Motor neuron (in vitro differentiated cells): ENCODE measurements at regions not wholly inside any gene's neighbourhood (a gene's known extent, or its start where the extent isn't known, plus 50 kb on each side); places are given as distances from the start of the nearest gene placed in this dataset.

ENCODE experiments used
- ATAC-seq, 8 experiments: fragments of 200-7000 bp; cut with Tn5 transposase; replicated peaks in 6 of 8; 2 replicates each; pipeline ENCODE4 v1.8.0; 2021; ENCODE audit warnings: mild to moderate bottlenecking in 8 of 8, moderate library complexity in 8 of 8
- H3K27ac ChIP-seq, 2 donors: fragments of 250-450 bp; sonication (Bioruptor Pico); 2 replicates each; pipeline ENCODE4 v1.9.0; 2021; ENCODE audit warnings: antibody characterized with exemption in 2 of 2, mild to moderate bottlenecking in 2 of 2, moderate library complexity in 1 of 2
- H3K4me1 ChIP-seq, 2 donors: fragments of 250-450 bp; sonication (Bioruptor Pico); replicated peaks in 1 of 2; 2 replicates each; pipeline ENCODE4 v1.6.1; 2021; ENCODE audit warnings: antibody characterized with exemption in 2 of 2, mild to moderate bottlenecking in 2 of 2, moderate library complexity in 1 of 2
- H3K4me3 ChIP-seq, 5 donors: fragments of 250-450 bp; sonication (Bioruptor Pico); 2 replicates each; pipeline ENCODE4 v1.9.0; 2021; ENCODE audit warnings: antibody characterized with exemption in 5 of 5, mild to moderate bottlenecking in 5 of 5, moderate library complexity in 4 of 5
- WGBS, 10 experiments: fragments of 450-650 bp; shearing (Covaris generic); methylation state at CpG; one replicate each; pipeline ENCODE4 v1.0.0; 2022; 5-methylcytosine and 5-hydroxymethylcytosine counted together
- in situ Hi-C, 9 experiments: fragments of 400-800 bp; cut with MboI; loops; one replicate each; pipeline ENCODE4 v1.15.0; 2021; ENCODE audit warnings: low sequenced_read_pairs in 9 of 9, low pct_unique_long_range_greater_than_20kb in 2 of 9; ENCODE audit not compliant: unreplicated experiment in 9 of 9

GRCh38 chr5:125750861-125751186, 672.4 kb upstream of the GRAMD2B start:
- Histone ChIP-seq H3K27ac (no peak overlapping the region), H3K4me1 (peaks cover 3 to 26% of the 10 kb centered on the region in 2 donors), H3K4me3 (no peak overlapping the region)
- in situ Hi-C loops: no loop called here
- peak in 1 of 8 experiments; percentile 26 for ATAC-seq

DNA sequence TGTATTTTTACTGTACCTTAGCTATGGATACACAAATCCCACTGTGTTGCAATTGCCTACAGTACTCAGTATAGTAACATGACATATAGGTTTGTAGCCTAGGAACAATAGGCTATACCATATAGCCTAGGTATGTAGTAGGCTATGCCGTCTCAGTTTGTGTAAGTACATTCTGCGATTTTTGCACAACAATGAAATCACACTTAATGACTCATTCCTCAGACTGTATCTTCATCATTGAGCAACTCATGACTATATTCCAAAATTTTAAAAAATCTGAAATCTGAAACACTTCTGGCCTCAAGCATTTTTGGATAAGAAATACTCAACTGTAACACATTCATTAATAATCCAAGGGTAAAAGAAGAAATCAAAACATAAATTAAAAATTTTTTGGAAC, 666.8 kb upstream of the GRAMD2B start:
- ATAC-seq: no peak
- no peak overlapping the region for H3K27ac ChIP-seq
- H3K4me3 ChIP-seq: no peak overlapping the region
- WGBS, 10 experiments: 11 to 100% (median 68%) methylated on average over 2 of the region's 2 CpGs; no CpG with 5 or more reads in 4 of the 10 experiments
- in situ Hi-C loops: no loop called here
- peaks cover 0 to 1% of the 10 kb centered on the region in 2 donors for H3K4me1 ChIP-seq

- 36 to 100% (median 86%) methylated on average over 1 of the region's 1 CpG; no CpG with 5 or more reads in 2 of the 10 experiments for WGBS, 10 experiments
- H3K4me1 ChIP-seq: no peaks in the 10 kb centered on the region
- no peak overlapping the region for H3K27ac ChIP-seq
- no peak overlapping the region for H3K4me3 ChIP-seq
- ATAC-seq: no peak
- in situ Hi-C loops: no loop called here
Measured at GRCh38 chr5:125766706-125767105, 656.5 kb upstream of the GRAMD2B start.

DNA sequence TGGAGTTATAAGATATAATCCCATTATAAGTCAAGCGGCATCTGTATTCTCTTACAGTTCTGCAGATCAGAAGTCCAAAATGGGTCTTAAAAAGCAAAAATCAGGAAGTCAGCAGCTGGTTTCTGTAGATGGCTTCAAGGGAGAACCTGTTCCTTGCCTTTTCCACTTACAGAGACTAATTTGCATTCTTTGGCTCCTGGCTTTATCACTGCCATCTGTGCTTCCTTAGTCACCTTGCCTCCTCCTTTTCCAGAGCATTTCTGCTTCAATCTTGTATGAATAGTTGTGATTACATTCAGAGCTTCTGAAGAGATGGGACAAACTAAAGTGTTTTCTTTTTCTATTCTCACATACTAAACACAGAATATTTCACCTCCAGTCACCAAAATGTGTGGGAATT, 647.3 kb upstream of the GRAMD2B start:
- Histone ChIP-seq H3K4me3 (no peak overlapping the region), H3K27ac (no peak overlapping the region), H3K4me1 (peaks cover 5 to 12% of the 10 kb centered on the region in 2 donors)
- in situ Hi-C loops: no loop called here
- no peak for ATAC-seq
- WGBS, 10 experiments: 60 to 100% (median 100%) methylated on average over 1 of the region's 1 CpG; no CpG with 5 or more reads in 1 of the 10 experiments

DNA sequence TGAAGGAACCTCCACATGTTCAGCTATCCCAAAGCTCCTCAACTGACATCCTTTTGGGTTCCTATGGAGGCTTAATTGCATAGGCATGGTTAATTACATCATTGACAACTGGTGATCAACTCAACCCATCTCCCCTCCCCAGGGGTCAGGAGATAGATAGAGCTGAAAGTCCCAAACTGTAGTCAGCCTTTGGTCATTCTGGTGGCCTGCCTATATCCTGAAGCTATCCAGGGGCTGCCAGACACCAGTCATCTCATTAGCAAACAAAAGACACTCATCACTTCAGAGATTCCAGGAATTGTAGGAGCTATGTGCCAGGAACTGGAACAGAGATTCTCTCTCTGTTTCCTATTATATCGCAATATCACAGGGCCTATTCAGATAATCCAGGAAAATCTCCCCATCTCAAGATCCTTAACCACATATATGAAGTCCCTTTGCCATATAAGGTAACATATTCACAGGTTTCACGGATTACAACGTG, 646.5 kb upstream of the GRAMD2B start:
- no peak overlapping the region for H3K27ac ChIP-seq
- WGBS, 10 experiments: 30 to 100% (median 95%) methylated on average over 1 to 3 of the region's 3 CpGs; no CpG with 5 or more reads in 3 of the 10 experiments
- peak in 2 of 8 experiments; percentile 36 to 55 for ATAC-seq
- in situ Hi-C loops: no loop called here
- H3K4me3 ChIP-seq: no peak overlapping the region
- peaks cover 5 to 12% of the 10 kb centered on the region in 2 donors for H3K4me1 ChIP-seq

- Histone ChIP-seq H3K4me1 (peaks cover 5 to 12% of the 10 kb centered on the region in 2 donors), H3K4me3 (no peak overlapping the region), H3K27ac (no peak overlapping the region)
- 13 to 97% (median 34%) methylated on average over 2 to 4 of the region's 4 CpGs; no CpG with 5 or more reads in 1 of the 10 experiments for WGBS, 10 experiments
- ATAC-seq: peak in 5 of 8 experiments; percentile 41 to 77 (median 54)
- in situ Hi-C loops: no loop called here
Measured at GRCh38 chr5:125778791-125779190, 644.4 kb upstream of the GRAMD2B start.

DNA sequence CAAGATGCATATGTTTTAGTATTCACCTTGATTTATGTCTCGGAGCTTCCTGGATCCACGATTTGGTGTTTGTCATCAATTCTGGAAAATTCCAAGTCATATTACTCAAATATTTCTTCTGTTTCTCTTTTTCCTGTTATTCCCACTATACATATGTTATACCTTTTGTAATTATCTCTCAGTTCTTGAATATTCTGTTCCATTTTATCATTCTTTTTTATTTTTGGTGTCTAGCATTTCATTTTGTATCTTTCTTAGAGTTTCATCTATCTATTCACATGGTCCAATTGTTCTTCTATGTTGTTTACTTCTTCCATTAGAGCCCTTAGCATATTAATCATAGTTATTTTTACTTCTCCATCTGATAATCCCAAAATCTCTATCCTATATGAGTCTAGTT, 637.8 kb upstream of the GRAMD2B start:
- H3K4me3 ChIP-seq: no peak overlapping the region
- in situ Hi-C loops: no loop called here
- H3K27ac ChIP-seq: no peak overlapping the region
- ATAC-seq: no peak
- 50 to 100% (median 90%) methylated on average over 1 to 2 of the region's 2 CpGs for WGBS, 10 experiments
- H3K4me1 ChIP-seq: no peaks in the 10 kb centered on the region

DNA sequence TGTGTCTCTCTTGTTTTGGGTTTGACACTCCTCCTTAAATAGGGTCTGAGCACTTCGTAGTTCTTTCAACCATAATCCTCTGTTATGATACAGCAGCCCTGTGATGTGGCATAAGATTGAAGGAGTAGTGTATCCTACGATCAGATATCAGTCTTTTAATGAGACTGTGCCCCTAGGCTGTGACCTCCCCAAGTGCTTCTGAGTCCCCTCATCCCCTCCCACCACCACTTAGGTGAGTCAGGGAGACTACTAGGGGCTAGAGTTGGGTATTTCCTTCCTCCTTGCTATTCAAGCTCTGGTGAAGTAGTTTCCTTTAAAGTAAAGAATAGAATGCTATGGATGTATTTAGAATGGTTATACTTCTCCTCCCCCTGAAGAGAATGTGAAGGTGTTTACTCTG, 637.2 kb upstream of the GRAMD2B start:
- Histone ChIP-seq H3K27ac (no peak overlapping the region), H3K4me3 (no peak overlapping the region), H3K4me1 (no peaks in the 10 kb centered on the region)
- 0 to 100% (median 37%) methylated on average over 1 to 2 of the region's 2 CpGs; no CpG with 5 or more reads in 4 of the 10 experiments for WGBS, 10 experiments
- in situ Hi-C loops: no loop called here
- ATAC-seq: no peak

DNA sequence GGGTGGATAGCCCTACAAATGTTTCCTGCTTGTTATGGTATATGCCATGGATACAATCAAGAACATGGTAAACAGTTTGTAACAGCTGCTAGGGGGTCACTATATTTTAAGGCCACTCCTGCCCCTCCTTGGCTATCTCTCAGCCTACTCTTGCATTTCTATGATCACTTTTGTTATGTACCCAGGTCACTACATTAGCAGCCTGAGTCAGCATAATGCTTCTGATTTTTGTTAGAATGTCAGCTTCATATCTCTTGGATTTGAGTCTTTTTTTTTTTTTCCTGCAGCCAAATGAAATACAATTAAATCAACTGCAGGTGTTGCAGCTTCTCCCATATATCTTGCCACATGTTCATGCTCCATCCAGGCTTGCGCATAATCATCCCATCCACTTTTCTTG, 629.7 kb upstream of the GRAMD2B start:
- Histone ChIP-seq H3K4me3 (no peak overlapping the region), H3K27ac (no peak overlapping the region), H3K4me1 (peaks cover 5 to 11% of the 10 kb centered on the region in 2 donors)
- 86 to 100% (median 100%) methylated on average over 1 of the region's 1 CpG; no CpG with 5 or more reads in 2 of the 10 experiments for WGBS, 10 experiments
- in situ Hi-C loops: no loop called here
- peak in 2 of 8 experiments; percentile 25 to 30 for ATAC-seq

DNA sequence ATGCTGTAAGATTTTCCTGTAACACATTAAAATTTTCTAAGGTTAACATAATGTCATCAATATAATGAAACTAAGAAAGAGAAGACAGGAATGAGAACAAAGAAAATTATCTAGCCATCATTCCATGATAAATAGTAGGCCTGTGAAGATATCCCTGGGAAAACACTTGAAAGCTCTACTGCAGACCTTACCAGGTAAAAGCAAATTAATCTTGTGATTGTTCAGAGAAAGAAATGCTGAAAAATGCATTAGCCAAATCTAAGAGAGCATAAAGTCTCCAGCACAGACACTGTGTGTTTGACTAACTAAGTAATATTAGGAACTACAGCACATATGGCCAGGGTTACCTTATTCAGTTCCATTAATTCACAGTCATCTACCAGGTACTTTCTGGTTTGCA, 628.3 kb upstream of the GRAMD2B start:
- Histone ChIP-seq H3K4me1 (peaks cover 5 to 11% of the 10 kb centered on the region in 2 donors), H3K27ac (no peak overlapping the region), H3K4me3 (no peak overlapping the region)
- in situ Hi-C loops: no loop called here
- no peak for ATAC-seq

DNA sequence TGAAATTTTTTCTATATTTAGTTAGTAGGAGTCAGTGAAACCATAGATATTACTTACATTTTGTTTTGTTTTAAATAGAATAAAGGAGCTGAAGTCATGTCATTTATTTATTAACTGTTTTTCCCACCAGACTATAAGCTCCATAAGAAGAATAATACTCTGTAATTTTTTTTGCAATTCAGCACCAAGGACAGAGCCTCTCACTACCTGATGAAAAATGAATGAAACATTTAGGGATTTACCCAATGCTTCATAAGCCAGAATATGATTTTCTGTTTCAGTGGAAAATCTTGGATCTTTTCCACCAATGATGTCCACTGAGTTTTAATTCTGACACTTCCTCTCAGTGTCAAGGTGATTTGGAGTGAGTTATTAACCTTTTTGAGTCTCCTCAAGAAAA, 624.9 kb upstream of the GRAMD2B start:
- no peak for ATAC-seq
- in situ Hi-C loops: no loop called here
- no peak overlapping the region for H3K27ac ChIP-seq
- no peak overlapping the region for H3K4me3 ChIP-seq
- peaks cover 5 to 13% of the 10 kb centered on the region in 2 donors for H3K4me1 ChIP-seq

DNA sequence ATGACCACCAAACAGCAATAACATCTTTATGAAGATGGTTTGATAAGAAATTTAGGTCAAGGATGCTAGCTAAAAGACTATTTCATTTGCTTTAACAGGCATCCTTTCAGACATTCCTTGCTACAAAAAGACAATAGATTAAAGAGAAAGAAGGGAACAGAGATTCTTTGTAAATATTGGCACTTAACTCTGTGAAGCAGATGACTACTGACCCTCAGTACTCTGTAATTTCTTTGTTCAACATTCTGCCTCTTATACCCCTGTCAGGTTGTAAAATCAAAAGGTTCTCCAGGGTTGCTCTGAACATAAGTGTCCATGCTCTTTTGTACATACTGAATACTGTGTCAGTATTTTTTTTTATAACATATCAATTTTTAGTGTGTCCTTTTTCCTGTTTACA, 610.6 kb upstream of the GRAMD2B start:
- Histone ChIP-seq H3K27ac (no peak overlapping the region), H3K4me1 (peaks cover 17 to 23% of the 10 kb centered on the region in 2 donors), H3K4me3 (no peak overlapping the region)
- peak in 1 of 8 experiments; percentile 28 for ATAC-seq
- in situ Hi-C loops: no loop called here

DNA sequence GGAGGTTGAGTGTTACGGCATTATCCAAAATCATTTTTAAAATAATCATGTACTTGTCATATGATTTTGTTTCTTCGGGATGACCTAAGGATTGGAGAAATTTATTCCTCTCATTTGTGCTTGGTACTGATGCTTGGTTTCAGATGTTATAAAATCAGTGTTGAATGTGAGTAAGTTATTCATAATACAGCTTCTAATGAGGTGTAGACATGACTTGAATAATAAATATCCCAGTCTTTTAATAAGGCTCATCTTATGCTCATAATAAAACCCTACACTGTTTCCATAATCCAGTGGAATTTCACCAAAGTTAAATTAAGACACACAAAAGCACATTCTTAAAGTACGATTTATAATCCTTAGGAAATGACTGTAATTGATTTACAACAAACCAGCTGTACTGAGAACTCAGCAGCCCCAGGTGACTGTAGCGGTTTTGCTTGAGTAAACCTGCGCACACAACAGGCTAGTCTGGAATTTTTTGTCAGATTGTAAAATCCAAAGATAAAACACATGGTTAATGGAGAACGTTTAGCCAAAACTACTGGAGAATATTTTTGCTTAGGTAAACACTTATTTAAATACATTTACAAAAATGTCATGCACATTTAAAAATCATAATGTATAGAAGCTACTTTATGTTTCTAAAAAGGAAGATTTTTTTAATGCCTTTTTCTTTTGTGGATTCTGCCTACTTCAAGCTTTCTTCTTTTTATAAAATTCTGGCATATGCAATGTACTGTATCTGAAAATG, 609.8 kb upstream of the GRAMD2B start:
- WGBS, 10 experiments: 34 to 88% (median 76%) methylated on average over 3 to 6 of the region's 6 CpGs
- Histone ChIP-seq H3K4me3 (no peak overlapping the region), H3K4me1 (peaks cover 17 to 23% of the 10 kb centered on the region in 2 donors), H3K27ac (no peak overlapping the region)
- in situ Hi-C loops: no loop called here
- peak in 1 of 8 experiments; percentile 37 for ATAC-seq

- in situ Hi-C loops: no loop called here
- Histone ChIP-seq H3K27ac (no peak overlapping the region), H3K4me1 (peaks cover 17 to 23% of the 10 kb centered on the region in 2 donors), H3K4me3 (no peak overlapping the region)
- WGBS, 10 experiments: 46 to 100% (median 60%) methylated on average over 1 to 2 of the region's 2 CpGs; no CpG with 5 or more reads in 1 of the 10 experiments
- ATAC-seq: peak in 2 of 8 experiments; percentile 53 to 63
Measured at GRCh38 chr5:125814119-125814518, 609.1 kb upstream of the GRAMD2B start.
